Esophagus muscularis mucosa (tissue), 4 donors: ENCODE measurements at regions not wholly inside any gene's neighbourhood (a gene's known extent, or its start where the extent isn't known, plus 50 kb on each side); places are given as distances from the start of the nearest gene placed in this dataset.

Experiments used
- DNase-seq: peaks from one replicate; pipeline ENCODE4 v3.0.0-alpha.2; 2017; ENCODE audit errors: extremely low spot score
- H3K27ac ChIP-seq, 4 donors: fragments of 200-600 bp; sonication (generic); replicated peaks in 1 of 4; 1 replicate in 3 of 4; 2 replicates in 1 of 4; pipeline ENCODE4 v1.5.1; 2016 to 2019; ENCODE audit warnings: mild to moderate bottlenecking in 1 of 4
- H3K27me3 ChIP-seq, 4 donors: fragments of 200-600 bp; sonication (generic); one replicate each; pipeline versions ENCODE4 v1.5.1 to v1.6.0; 2016 to 2019
- H3K36me3 ChIP-seq, 4 donors: fragments of 200-600 bp; sonication (generic); one replicate each; pipeline ENCODE4 v1.5.1; 2016 to 2019
- H3K4me1 ChIP-seq, 4 donors: fragments of 200-600 bp; sonication (generic); one replicate each; pipeline ENCODE4 v1.5.1; 2016 to 2019
- H3K4me3 ChIP-seq, 4 donors: fragments of 200-600 bp; sonication (generic); 1 replicate in 2 of 4; 2 replicates in 2 of 4; pipeline ENCODE4 v1.5.1; 2016 to 2019; ENCODE audit warnings: mild to moderate bottlenecking in 4 of 4, moderate library complexity in 1 of 4
- H3K9me3 ChIP-seq, 4 donors: fragments of 200-600 bp; sonication (generic); 1 replicate in 3 of 4; 2 replicates in 1 of 4; pipeline ENCODE4 v1.5.1; 2016 to 2019
- EP300 ChIP-seq: sonication (generic); formaldehyde crosslinking; IDR thresholded peaks from one replicate; pipeline ENCODE4 v1.6.1; 2017; ENCODE audit warnings: antibody characterized with exemption
- POLR2A ChIP-seq: fragments of 450-650 bp; IDR thresholded peaks from one replicate; pipeline ENCODE4 v1.6.1; 2017; ENCODE audit warnings: antibody characterized with exemption, moderate library complexity, mild to moderate bottlenecking, low read depth
- POLR2AphosphoS5 ChIP-seq, 2 donors: sonication (generic); formaldehyde crosslinking; IDR thresholded peaks; one replicate each; pipeline ENCODE4 v1.6.1; 2017; ENCODE audit warnings: antibody characterized with exemption in 2 of 2
- WGBS: methylation state at CpG from one replicate; pipeline ENCODE4 v1.1.5; 2018; 5-methylcytosine and 5-hydroxymethylcytosine counted together
- intact Hi-C: fragments of 100-400 bp; cut with DNase I; formaldehyde crosslinking; loops from one replicate; pipeline ENCODE4 v1.15.1; 2023
- TF ChIP-seq, protein P1 (sequence below), 3 experiments: fragments of 200-600 bp in 2 of 3; fragments of 450-650 bp in 1 of 3; sonication (generic) in 2 of 3; IDR thresholded peaks; one replicate each; pipeline ENCODE4 v1.5.1; 2017 to 2019; ENCODE audit warnings: antibody characterized with exemption in 3 of 3, mild to moderate bottlenecking in 2 of 3, moderate library complexity in 1 of 3

DNA sequence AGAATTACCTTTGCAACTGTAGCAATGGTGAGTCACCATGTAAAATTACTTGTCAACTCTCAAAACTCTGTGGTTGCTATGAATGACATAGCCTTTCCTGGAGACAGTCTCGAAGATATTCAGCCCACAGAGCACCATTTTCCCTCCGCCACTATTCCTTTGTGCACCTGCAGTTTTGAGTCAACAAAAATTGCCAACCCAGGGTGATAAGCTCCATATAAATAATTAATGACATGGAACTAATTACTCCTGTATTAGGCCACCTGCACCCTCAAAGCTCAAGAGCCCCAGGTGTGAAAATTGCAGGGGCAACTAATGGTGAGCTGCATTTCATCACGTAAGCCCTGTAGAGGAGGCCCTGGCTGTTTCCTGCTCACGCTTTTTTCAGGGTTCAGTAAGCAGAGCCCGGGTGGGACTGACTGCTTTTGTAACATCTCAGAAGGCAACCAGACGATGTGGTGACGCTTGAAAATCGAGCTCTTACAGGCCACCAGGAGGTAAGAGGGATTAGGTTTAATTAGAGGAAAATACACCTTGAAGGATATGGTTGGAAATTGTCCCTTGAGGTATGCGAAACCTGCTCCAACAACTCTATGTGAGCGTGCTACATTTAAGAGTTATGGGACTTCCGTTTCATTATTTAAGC lies 70.8 kb downstream of the BMP2 start:
- H3K4me3 ChIP-seq = no peak overlapping the region
- TF ChIP-seq, protein P1, sequence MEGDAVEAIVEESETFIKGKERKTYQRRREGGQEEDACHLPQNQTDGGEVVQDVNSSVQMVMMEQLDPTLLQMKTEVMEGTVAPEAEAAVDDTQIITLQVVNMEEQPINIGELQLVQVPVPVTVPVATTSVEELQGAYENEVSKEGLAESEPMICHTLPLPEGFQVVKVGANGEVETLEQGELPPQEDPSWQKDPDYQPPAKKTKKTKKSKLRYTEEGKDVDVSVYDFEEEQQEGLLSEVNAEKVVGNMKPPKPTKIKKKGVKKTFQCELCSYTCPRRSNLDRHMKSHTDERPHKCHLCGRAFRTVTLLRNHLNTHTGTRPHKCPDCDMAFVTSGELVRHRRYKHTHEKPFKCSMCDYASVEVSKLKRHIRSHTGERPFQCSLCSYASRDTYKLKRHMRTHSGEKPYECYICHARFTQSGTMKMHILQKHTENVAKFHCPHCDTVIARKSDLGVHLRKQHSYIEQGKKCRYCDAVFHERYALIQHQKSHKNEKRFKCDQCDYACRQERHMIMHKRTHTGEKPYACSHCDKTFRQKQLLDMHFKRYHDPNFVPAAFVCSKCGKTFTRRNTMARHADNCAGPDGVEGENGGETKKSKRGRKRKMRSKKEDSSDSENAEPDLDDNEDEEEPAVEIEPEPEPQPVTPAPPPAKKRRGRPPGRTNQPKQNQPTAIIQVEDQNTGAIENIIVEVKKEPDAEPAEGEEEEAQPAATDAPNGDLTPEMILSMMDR (IDR thresholded peaks at IDR 0.05) = no peak
- TF ChIP-seq POLR2AphosphoS5 (IDR thresholded peaks at IDR 0.05) (no peak), EP300 (no peak), POLR2A (no peak)
- intact Hi-C loops = no loop called here
- H3K27me3 ChIP-seq = no peaks in the 10 kb centered on the region
- no peaks in the 10 kb centered on the region for H3K36me3 ChIP-seq
- no peak overlapping the region for H3K27ac ChIP-seq
- DNase-seq = no peak
- no peaks in the 10 kb centered on the region for H3K4me1 ChIP-seq
- WGBS = 80% methylated on average over 11 of the region's 11 CpGs
- no peaks in the 10 kb centered on the region for H3K9me3 ChIP-seq

DNA sequence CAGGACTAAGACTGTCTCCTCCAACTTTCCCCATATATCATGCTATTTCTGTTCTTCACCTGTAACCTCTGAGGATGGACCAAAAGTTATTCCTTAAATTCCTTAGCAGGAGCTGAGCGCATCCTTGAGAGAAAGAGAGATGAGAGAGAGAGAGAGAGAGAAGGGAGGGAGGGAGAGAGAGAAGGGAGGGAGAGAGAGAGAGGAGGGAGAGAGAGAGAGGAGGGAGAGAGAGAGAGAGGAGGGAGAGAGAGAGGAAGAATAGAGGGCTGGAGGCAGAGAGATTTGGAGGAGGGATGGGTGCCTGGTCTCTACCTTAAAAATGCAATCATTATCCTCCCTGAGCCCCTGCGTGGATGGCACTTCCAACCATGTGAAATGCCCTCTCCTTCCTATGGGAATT lies 73.6 kb downstream of the BMP2 start:
- no peaks in the 10 kb centered on the region for H3K9me3 ChIP-seq
- intact Hi-C loops = no loop called here
- no peak overlapping the region for H3K4me3 ChIP-seq
- no peaks in the 10 kb centered on the region for H3K4me1 ChIP-seq
- no peak for TF ChIP-seq POLR2A
- TF ChIP-seq, protein P1 (IDR thresholded peaks at IDR 0.05) = no peak
- TF ChIP-seq POLR2AphosphoS5 (IDR thresholded peaks at IDR 0.05) = no peak
- H3K27ac ChIP-seq = no peak overlapping the region
- no peaks in the 10 kb centered on the region for H3K27me3 ChIP-seq
- no peaks in the 10 kb centered on the region for H3K36me3 ChIP-seq
- WGBS = 85% methylated on average over 2 of the region's 2 CpGs
- no peak for DNase-seq

DNA sequence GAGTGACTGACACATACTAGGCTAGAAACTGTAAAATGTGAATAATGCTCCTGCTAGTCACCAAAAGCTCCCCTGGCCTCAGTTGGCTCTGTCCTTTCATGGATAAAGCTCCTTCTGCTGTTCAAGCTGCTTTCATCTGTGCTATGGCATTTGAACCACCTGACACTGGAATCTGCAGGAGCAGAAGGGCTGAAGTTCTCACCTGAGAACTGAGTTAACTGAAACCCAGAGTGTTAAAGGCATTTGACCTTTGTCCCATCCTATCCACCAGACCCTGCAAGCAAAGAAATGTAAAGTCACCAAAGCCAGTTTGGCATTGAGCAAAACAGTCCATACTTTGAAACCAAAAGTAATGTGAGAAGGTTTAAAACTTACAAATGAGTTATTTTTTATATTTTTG lies 77.7 kb downstream of the BMP2 start:
- H3K4me1 ChIP-seq = no peaks in the 10 kb centered on the region
- no peak for DNase-seq
- TF ChIP-seq, protein P1 (IDR thresholded peaks at IDR 0.05) = no peak
- TF ChIP-seq EP300 (no peak), POLR2A (no peak), POLR2AphosphoS5 (IDR thresholded peaks at IDR 0.05) (no peak)
- no peaks in the 10 kb centered on the region for H3K9me3 ChIP-seq
- H3K27me3 ChIP-seq = no peaks in the 10 kb centered on the region
- H3K4me3 ChIP-seq = no peak overlapping the region
- no peaks in the 10 kb centered on the region for H3K36me3 ChIP-seq
- intact Hi-C loops = no loop called here
- H3K27ac ChIP-seq = no peak overlapping the region

DNA sequence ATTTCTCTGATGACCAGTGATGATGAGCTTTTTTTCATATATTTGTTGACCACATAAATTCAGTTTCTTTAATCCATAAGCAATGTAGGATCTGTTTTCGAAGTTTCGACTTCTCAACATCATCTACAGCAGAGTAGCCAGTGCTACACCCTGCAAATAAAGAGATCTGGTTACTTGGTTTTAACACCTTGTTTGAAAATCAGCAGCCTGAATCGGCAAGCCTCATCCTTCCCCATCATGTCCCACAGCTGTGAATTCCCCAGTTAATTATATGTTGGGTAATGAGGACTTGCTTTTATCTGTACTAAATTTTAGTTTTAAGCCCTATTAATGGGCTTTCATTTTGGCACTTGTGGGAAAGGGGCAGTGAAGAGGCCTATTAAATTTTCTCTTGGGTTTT lies 80.6 kb downstream of the BMP2 start:
- Histone ChIP-seq H3K9me3 (no peaks in the 10 kb centered on the region), H3K27me3 (no peaks in the 10 kb centered on the region), H3K4me3 (no peak overlapping the region), H3K4me1 (no peaks in the 10 kb centered on the region), H3K27ac (no peak overlapping the region), H3K36me3 (no peaks in the 10 kb centered on the region)
- TF ChIP-seq EP300 (no peak), POLR2A (no peak), POLR2AphosphoS5 (IDR thresholded peaks at IDR 0.05) (no peak)
- TF ChIP-seq, protein P1 (IDR thresholded peaks at IDR 0.05) = no peak
- no peak for DNase-seq
- intact Hi-C loops = no loop called here
- 88% methylated on average over 3 of the region's 3 CpGs for WGBS

DNA sequence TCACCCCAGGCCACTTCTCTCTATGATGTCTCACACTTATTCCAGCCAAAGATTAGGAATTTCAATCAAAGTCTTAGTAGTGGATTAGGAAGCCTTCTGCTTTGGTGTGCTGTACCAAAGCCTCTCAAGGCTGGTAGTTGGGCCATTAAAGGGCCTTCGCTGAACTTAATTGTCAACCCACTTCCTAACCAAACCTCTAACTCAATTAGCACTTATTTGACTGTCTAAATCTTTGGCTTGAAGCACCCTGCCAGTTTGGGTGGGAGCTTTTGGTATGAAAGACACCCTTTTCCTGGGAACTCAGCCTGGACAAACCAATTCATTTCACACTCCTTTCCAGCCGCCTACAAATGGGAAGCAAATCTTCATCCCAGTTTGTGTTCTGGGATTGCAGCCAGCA lies 81.5 kb downstream of the BMP2 start:
- H3K27ac ChIP-seq = no peak overlapping the region
- WGBS = 56% methylated on average over 2 of the region's 2 CpGs
- H3K4me1 ChIP-seq = no peaks in the 10 kb centered on the region
- H3K36me3 ChIP-seq = no peaks in the 10 kb centered on the region
- intact Hi-C loops = no loop called here
- H3K9me3 ChIP-seq = no peaks in the 10 kb centered on the region
- no peaks in the 10 kb centered on the region for H3K27me3 ChIP-seq
- TF ChIP-seq EP300 = no peak
- TF ChIP-seq POLR2A = no peak
- TF ChIP-seq POLR2AphosphoS5 (IDR thresholded peaks at IDR 0.05) = no peak
- TF ChIP-seq, protein P1 (IDR thresholded peaks at IDR 0.05) = no peak
- H3K4me3 ChIP-seq = no peak overlapping the region
- no peak for DNase-seq
